Suprapubic skin (tissue), 4 donors: ENCODE measurements at regions not wholly inside any gene's neighbourhood (a gene's known extent, or its start where the extent isn't known, plus 50 kb on each side); places are given as distances from the start of the nearest gene placed in this dataset.

Experiments used
- EP300 ChIP-seq: sonication (generic); formaldehyde crosslinking; IDR thresholded peaks from one replicate; pipeline ENCODE4 v1.6.1; 2017; ENCODE audit warnings: antibody characterized with exemption
- POLR2A ChIP-seq, 2 donors: fragments of 450-650 bp; IDR thresholded peaks; one replicate each; pipeline ENCODE4 v1.6.1; 2017; ENCODE audit warnings: antibody characterized with exemption in 2 of 2, mild to moderate bottlenecking in 2 of 2, moderate library complexity in 2 of 2
- POLR2AphosphoS5 ChIP-seq, 3 donors: sonication (generic); formaldehyde crosslinking; IDR thresholded peaks; one replicate each; pipeline ENCODE4 v1.6.1; 2017; ENCODE audit warnings: antibody characterized with exemption in 3 of 3
- TF ChIP-seq, protein P1 (sequence below), 2 donors: fragments of 200-600 bp in 1 of 2; fragments of 450-650 bp in 1 of 2; sonication (generic) in 1 of 2; IDR thresholded peaks; one replicate each; pipeline ENCODE4 v1.5.1; 2016 to 2019; ENCODE audit warnings: antibody characterized with exemption in 2 of 2, mild to moderate bottlenecking in 1 of 2, moderate library complexity in 1 of 2

DNA sequence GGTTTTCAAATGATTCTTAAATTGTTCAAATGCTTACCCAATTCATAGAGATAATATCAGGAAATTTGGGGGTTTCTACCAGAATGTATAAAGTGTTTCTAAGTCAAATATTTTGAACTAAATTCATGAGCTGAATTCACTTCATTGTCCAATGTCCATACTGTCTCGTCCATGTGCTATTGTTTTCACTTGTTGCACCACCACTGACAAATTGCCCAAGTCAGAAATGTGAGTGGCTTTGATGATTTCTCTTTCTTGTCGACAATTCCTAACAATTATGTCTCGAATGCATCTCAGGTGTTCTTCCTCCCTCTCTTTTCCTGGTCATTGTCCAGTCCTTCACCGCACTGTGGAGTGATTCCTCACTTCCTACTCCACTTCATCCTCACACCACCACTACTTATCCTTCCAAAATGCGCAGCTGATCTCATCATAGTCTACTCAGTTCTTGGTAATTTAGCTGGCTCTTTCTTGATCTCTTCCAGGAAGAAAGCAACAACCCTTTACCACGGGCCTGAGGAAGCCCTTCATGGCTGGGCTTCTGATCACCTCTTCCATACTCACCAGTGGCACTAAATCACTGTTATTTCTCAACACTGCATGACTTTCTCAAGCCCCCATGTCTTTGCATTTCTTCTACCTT is 161.1 kb downstream of the FOXA2 start:
- TF ChIP-seq, protein P1, sequence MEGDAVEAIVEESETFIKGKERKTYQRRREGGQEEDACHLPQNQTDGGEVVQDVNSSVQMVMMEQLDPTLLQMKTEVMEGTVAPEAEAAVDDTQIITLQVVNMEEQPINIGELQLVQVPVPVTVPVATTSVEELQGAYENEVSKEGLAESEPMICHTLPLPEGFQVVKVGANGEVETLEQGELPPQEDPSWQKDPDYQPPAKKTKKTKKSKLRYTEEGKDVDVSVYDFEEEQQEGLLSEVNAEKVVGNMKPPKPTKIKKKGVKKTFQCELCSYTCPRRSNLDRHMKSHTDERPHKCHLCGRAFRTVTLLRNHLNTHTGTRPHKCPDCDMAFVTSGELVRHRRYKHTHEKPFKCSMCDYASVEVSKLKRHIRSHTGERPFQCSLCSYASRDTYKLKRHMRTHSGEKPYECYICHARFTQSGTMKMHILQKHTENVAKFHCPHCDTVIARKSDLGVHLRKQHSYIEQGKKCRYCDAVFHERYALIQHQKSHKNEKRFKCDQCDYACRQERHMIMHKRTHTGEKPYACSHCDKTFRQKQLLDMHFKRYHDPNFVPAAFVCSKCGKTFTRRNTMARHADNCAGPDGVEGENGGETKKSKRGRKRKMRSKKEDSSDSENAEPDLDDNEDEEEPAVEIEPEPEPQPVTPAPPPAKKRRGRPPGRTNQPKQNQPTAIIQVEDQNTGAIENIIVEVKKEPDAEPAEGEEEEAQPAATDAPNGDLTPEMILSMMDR (IDR thresholded peaks at IDR 0.05) = no peak
- no peak for TF ChIP-seq POLR2A (IDR thresholded peaks at IDR 0.05)
- no peak for TF ChIP-seq POLR2AphosphoS5 (IDR thresholded peaks at IDR 0.05)
- TF ChIP-seq EP300 = no peak
